ENCODE measurements at regions not wholly inside any gene's neighbourhood (a gene's known extent, or its start where the extent isn't known, plus 50 kb on each side); places are given as distances from the start of the nearest gene placed in this dataset.

DNA sequence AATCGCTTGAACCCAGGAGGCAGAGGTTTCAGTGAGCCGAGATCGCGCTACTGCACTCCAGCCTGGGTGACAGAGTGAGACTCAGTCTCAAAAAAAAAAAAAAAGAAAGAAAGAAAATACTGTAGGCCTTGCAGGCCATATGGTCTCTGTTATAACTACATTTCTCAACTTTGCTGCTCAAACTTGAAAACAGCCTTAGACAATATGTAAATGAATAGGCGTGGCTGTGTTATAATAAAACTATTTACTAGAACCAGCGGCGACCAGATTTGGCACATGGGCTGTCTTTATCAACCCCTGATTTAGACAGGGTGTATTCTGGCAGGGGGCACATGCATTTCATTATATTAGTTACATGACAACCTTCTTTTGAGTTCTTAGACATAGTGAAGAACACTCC, 130.0 kb downstream of the C9orf152 start:
- FAIRE-seq, result no peak

DNA sequence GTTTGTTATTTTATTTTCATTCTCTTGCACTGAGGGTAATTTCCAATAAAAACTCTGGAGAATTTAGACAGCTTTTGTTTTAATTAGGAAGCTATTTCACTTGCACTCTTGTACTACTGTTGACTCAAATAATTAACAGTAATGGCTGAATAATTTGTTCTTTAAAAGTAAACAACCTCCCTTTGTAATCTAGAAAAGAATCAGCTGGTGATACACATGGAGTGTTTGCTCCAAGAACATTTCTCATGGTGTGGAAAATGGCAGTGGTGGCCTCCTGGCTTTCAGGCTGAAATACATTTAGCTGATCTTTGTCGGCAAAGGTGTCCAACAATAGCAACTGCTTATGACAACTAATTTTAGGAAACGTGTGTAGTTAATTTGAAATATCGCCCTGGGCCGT, 129.4 kb downstream of the C9orf152 start:
- Histone ChIP-seq H4K20me1 (replicated peaks; ENCODE audit: control insufficient read depth, extremely low read depth, insufficient read depth, low read length) (peaks cover 15% of the 10 kb centered on the region), H3K9ac (replicated peaks; ENCODE audit: extremely low read depth, insufficient read depth, low read length) (no peak overlapping the region), H2AFZ (ENCODE audit: low read depth, low read length) (no peak overlapping the region), H3K36me3 (ENCODE audit: control insufficient read depth in 2 of 2, extremely low read depth in 1 of 2, insufficient read depth in 2 of 2, low read length in 2 of 2) (peaks cover 0 to 6% of the 10 kb centered on the region in 2 experiments), H3K4me2 (ENCODE audit: insufficient read depth, low read length) (peak overlapping the region; percentile 50), H3K79me2 (ENCODE audit: control insufficient read depth, insufficient read depth, low read length) (peaks cover 97% of the 10 kb centered on the region), H3K9me3 (replicated peaks; ENCODE audit: control insufficient read depth, insufficient read depth, low read length) (no peaks in the 10 kb centered on the region), H3K27me3 (ENCODE audit: control insufficient read depth in 2 of 2, insufficient read depth in 2 of 2, low read length in 2 of 2) (no peaks in the 10 kb centered on the region), H3K4me1 (ENCODE audit: control insufficient read depth, extremely low read depth, insufficient read depth, low read length) (peaks cover 40% of the 10 kb centered on the region), H3K27ac (ENCODE audit: insufficient read depth, low read depth, low read length) (no peak overlapping the region), H3K4me3 (replicated peaks in 1 of 3; ENCODE audit: insufficient read depth in 1 of 3, low read depth in 1 of 3, low read length in 3 of 3) (no peak overlapping the region), H3K9me1 (replicated peaks; ENCODE audit: control insufficient read depth, extremely low read depth, insufficient read depth, low read length) (no peaks in the 10 kb centered on the region)
- BruUV-seq (replicated peaks), result no TSS peak
- POLR2A ChIA-PET, result no interaction called here
- dilution Hi-C loops (cut with MboI; ENCODE audit: extremely low pct_ligation_motif_present, low sequenced_read_pairs) (no loop called here), intact Hi-C loops (cut with micrococcal nuclease) (no loop called here)
- TF ChIP-seq, protein P1, sequence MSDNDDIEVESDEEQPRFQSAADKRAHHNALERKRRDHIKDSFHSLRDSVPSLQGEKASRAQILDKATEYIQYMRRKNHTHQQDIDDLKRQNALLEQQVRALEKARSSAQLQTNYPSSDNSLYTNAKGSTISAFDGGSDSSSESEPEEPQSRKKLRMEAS (IDR thresholded peaks at IDR 0.05; ENCODE audit: insufficient read depth, insufficient read length), result no peak
- TF ChIP-seq EZH2 (IDR thresholded peaks at IDR 0.05; ENCODE audit: borderline replicate concordance, low read depth, low read length, severe bottlenecking) (no peak), FOS (IDR thresholded peaks at IDR 0.05; ENCODE audit: borderline replicate concordance, insufficient read depth, low read length) (no peak), POLR2AphosphoS5 (IDR thresholded peaks at IDR 0.05; ENCODE audit: insufficient read depth, low read depth, low read length) (no peak), GATA2 (IDR thresholded peaks at IDR 0.05; ENCODE audit: insufficient read depth, insufficient read length, low read depth, low read length) (no peak), JUN (IDR thresholded peaks at IDR 0.05; ENCODE audit: borderline replicate concordance, insufficient read depth, insufficient read length, low read depth) (no peak), MYC (IDR thresholded peaks at IDR 0.05; ENCODE audit: low read depth, low read length) (no peak), POLR2A (IDR thresholded peaks at IDR 0.05; ENCODE audit: low read depth, low read length) (no peak)
- TF ChIP-seq, protein P2, sequence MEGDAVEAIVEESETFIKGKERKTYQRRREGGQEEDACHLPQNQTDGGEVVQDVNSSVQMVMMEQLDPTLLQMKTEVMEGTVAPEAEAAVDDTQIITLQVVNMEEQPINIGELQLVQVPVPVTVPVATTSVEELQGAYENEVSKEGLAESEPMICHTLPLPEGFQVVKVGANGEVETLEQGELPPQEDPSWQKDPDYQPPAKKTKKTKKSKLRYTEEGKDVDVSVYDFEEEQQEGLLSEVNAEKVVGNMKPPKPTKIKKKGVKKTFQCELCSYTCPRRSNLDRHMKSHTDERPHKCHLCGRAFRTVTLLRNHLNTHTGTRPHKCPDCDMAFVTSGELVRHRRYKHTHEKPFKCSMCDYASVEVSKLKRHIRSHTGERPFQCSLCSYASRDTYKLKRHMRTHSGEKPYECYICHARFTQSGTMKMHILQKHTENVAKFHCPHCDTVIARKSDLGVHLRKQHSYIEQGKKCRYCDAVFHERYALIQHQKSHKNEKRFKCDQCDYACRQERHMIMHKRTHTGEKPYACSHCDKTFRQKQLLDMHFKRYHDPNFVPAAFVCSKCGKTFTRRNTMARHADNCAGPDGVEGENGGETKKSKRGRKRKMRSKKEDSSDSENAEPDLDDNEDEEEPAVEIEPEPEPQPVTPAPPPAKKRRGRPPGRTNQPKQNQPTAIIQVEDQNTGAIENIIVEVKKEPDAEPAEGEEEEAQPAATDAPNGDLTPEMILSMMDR (IDR thresholded peaks at IDR 0.05; ENCODE audit: extremely low read depth in 1 of 2, insufficient read depth in 1 of 2, low read depth in 1 of 2, low read length in 2 of 2), result no peak
- CTCF ChIA-PET, result interaction anchor here (1.0 to 2.3 kb wide), 4 partner anchors 9 to 175 kb away, joined by 3 to 7 read pairs (median 4); no protein-coding TSS in a partner anchor
- no peak for FAIRE-seq
- DNase-seq (ENCODE audit: low read depth, low spot score), result peak; percentile 63

More for the DNA sequence above, 130.0 kb downstream of the C9orf152 start:
- Histone ChIP-seq H2AFZ (ENCODE audit: low read depth, low read length) (no peak overlapping the region), H3K9me3 (replicated peaks; ENCODE audit: control insufficient read depth, insufficient read depth, low read length) (no peaks in the 10 kb centered on the region), H3K9me1 (replicated peaks; ENCODE audit: control insufficient read depth, extremely low read depth, insufficient read depth, low read length) (no peaks in the 10 kb centered on the region), H3K27ac (ENCODE audit: insufficient read depth, low read depth, low read length) (no peak overlapping the region), H3K79me2 (ENCODE audit: control insufficient read depth, insufficient read depth, low read length) (peaks cover 97% of the 10 kb centered on the region), H3K36me3 (ENCODE audit: control insufficient read depth in 2 of 2, extremely low read depth in 1 of 2, insufficient read depth in 2 of 2, low read length in 2 of 2) (peaks cover 0 to 6% of the 10 kb centered on the region in 2 experiments), H3K4me3 (replicated peaks in 1 of 3; ENCODE audit: insufficient read depth in 1 of 3, low read depth in 1 of 3, low read length in 3 of 3) (no peak overlapping the region), H3K27me3 (ENCODE audit: control insufficient read depth in 2 of 2, insufficient read depth in 2 of 2, low read length in 2 of 2) (no peaks in the 10 kb centered on the region), H3K9ac (replicated peaks; ENCODE audit: extremely low read depth, insufficient read depth, low read length) (no peak overlapping the region), H3K4me2 (ENCODE audit: insufficient read depth, low read length) (peak overlapping the region; percentile 29), H3K4me1 (ENCODE audit: control insufficient read depth, extremely low read depth, insufficient read depth, low read length) (peaks cover 44% of the 10 kb centered on the region), H4K20me1 (replicated peaks; ENCODE audit: control insufficient read depth, extremely low read depth, insufficient read depth, low read length) (peaks cover 15% of the 10 kb centered on the region)
- intact Hi-C loops (cut with micrococcal nuclease), result no loop called here
- BruUV-seq (replicated peaks), result no TSS peak
- dilution Hi-C loops (cut with MboI; ENCODE audit: extremely low pct_ligation_motif_present, low sequenced_read_pairs), result no loop called here
- DNase-seq (ENCODE audit: low read depth, low spot score), result no peak
- no peak for TF ChIP-seq POLR2AphosphoS5 (IDR thresholded peaks at IDR 0.05; ENCODE audit: insufficient read depth, low read depth, low read length)
- no peak for TF ChIP-seq FOS (IDR thresholded peaks at IDR 0.05; ENCODE audit: borderline replicate concordance, insufficient read depth, low read length)
- TF ChIP-seq POLR2A (IDR thresholded peaks at IDR 0.05; ENCODE audit: low read depth, low read length), result no peak
- TF ChIP-seq EZH2 (IDR thresholded peaks at IDR 0.05; ENCODE audit: borderline replicate concordance, low read depth, low read length, severe bottlenecking), result no peak
- CTCF ChIA-PET, result interaction anchor here (0.7 to 2.3 kb wide), 4 partner anchors 11 to 175 kb away, joined by 3 to 7 read pairs (median 4); no protein-coding TSS in a partner anchor
- POLR2A ChIA-PET, result no interaction called here

Measured in endothelial cell of umbilical vein (primary cell).